NT2/D1 (cell line): ENCODE measurements at regions not wholly inside any gene's neighbourhood (a gene's known extent, or its start where the extent isn't known, plus 50 kb on each side); places are given as distances from the start of the nearest gene placed in this dataset.

Experiments used
- DNase-seq: peaks from one replicate; pipeline ENCODE4 v3.0.0-alpha.2; 2011; ENCODE audit warnings: low read depth, low spot score
- H3K27me3 ChIP-seq: 2 replicates; pipeline ENCODE4 v1.6.0; 2011; ENCODE audit warnings: mild to moderate bottlenecking; ENCODE audit not compliant: insufficient read length, insufficient read depth
- H3K36me3 ChIP-seq: 2 replicates; pipeline ENCODE4 v1.6.1; 2011; ENCODE audit warnings: mild to moderate bottlenecking, low read length, mixed read lengths; ENCODE audit not compliant: insufficient read depth, insufficient read length
- H3K4me1 ChIP-seq: 2 replicates; pipeline ENCODE4 v1.5.1; 2011; ENCODE audit not compliant: insufficient read depth, insufficient read length
- H3K4me3 ChIP-seq: 2 replicates; pipeline ENCODE4 v1.5.1; 2011; ENCODE audit warnings: low read depth; ENCODE audit not compliant: insufficient read length
- H3K9ac ChIP-seq: 2 replicates; pipeline ENCODE4 v1.6.0; 2011; ENCODE audit warnings: low read depth; ENCODE audit not compliant: insufficient read length
- H3K9me3 ChIP-seq: 2 replicates; pipeline ENCODE4 v1.5.1; 2011; ENCODE audit warnings: mild to moderate bottlenecking, low read length; ENCODE audit not compliant: insufficient read depth
- SUZ12 ChIP-seq: IDR thresholded peaks from 2 replicates; pipeline ENCODE4 v1.6.1; 2011; ENCODE audit not compliant: insufficient read length, insufficient read depth; ENCODE audit errors: extremely low read depth
- YY1 ChIP-seq: IDR thresholded peaks from 2 replicates; pipeline ENCODE4 v1.6.1; 2011; ENCODE audit not compliant: insufficient read length, insufficient read depth
- ZNF274 ChIP-seq: IDR thresholded peaks from 2 replicates; pipeline ENCODE4 v1.6.1; 2011; ENCODE audit warnings: mild to moderate bottlenecking, low read depth, low read length

GRCh38 chr18:5643288-5643687 lies 99.5 kb upstream of the EPB41L3 start:
- TF ChIP-seq ZNF274 (no peak), YY1 (no peak), SUZ12 (no peak)
- H3K36me3 ChIP-seq, result no peaks in the 10 kb centered on the region
- no peaks in the 10 kb centered on the region for H3K9me3 ChIP-seq
- H3K4me1 ChIP-seq, result no peaks in the 10 kb centered on the region
- H3K27me3 ChIP-seq, result no peaks in the 10 kb centered on the region
- no peak overlapping the region for H3K9ac ChIP-seq
- DNase-seq, result no peak
- no peak overlapping the region for H3K4me3 ChIP-seq

GRCh38 chr18:5640939-5641338 lies 97.1 kb upstream of the EPB41L3 start:
- H3K36me3 ChIP-seq, result no peaks in the 10 kb centered on the region

GRCh38 chr18:5639131-5639530 lies 95.3 kb upstream of the EPB41L3 start:
- H3K4me1 ChIP-seq, result no peaks in the 10 kb centered on the region
- no peak for DNase-seq
- TF ChIP-seq SUZ12 (no peak), YY1 (no peak), ZNF274 (no peak)
- H3K27me3 ChIP-seq, result no peaks in the 10 kb centered on the region
- no peaks in the 10 kb centered on the region for H3K9me3 ChIP-seq
- H3K36me3 ChIP-seq, result no peaks in the 10 kb centered on the region
- H3K9ac ChIP-seq, result no peak overlapping the region
- no peak overlapping the region for H3K4me3 ChIP-seq

More at GRCh38 chr18:5640939-5641338, 97.1 kb upstream of the EPB41L3 start:
- Histone ChIP-seq H3K4me3 (no peak overlapping the region), H3K27me3 (no peaks in the 10 kb centered on the region), H3K9ac (no peak overlapping the region), H3K9me3 (no peaks in the 10 kb centered on the region), H3K4me1 (no peaks in the 10 kb centered on the region)
- DNase-seq, result no peak
- no peak for TF ChIP-seq SUZ12

GRCh38 chr18:5632041-5632440 lies 88.2 kb upstream of the EPB41L3 start:
- no peak overlapping the region for H3K4me3 ChIP-seq
- peaks cover 34% of the 10 kb centered on the region for H3K27me3 ChIP-seq
- peaks cover 3% of the 10 kb centered on the region for H3K4me1 ChIP-seq
- no peak for TF ChIP-seq ZNF274
- no peak for TF ChIP-seq YY1
- TF ChIP-seq SUZ12, result no peak
- H3K36me3 ChIP-seq, result no peaks in the 10 kb centered on the region
- no peak for DNase-seq
- no peaks in the 10 kb centered on the region for H3K9me3 ChIP-seq
- no peak overlapping the region for H3K9ac ChIP-seq

- Histone ChIP-seq H3K27me3 (peaks cover 44% of the 10 kb centered on the region), H3K9ac (no peak overlapping the region)
Observed at GRCh38 chr18:5630900-5631413, 87.2 kb upstream of the EPB41L3 start.

GRCh38 chr18:5630057-5630899 lies 86.5 kb upstream of the EPB41L3 start:
- Histone ChIP-seq H3K27me3 (peaks cover 50% of the 10 kb centered on the region), H3K9me3 (no peaks in the 10 kb centered on the region), H3K4me1 (peaks cover 3% of the 10 kb centered on the region), H3K36me3 (no peaks in the 10 kb centered on the region), H3K9ac (peak overlapping the region; percentile 70), H3K4me3 (peak overlapping the region; percentile 51)
- no peak for DNase-seq
- no peak for TF ChIP-seq SUZ12
- no peak for TF ChIP-seq YY1
- TF ChIP-seq ZNF274, result no peak

More at GRCh38 chr18:5630900-5631413, 87.2 kb upstream of the EPB41L3 start:
- no peaks in the 10 kb centered on the region for H3K36me3 ChIP-seq
- H3K4me3 ChIP-seq, result no peak overlapping the region
- TF ChIP-seq YY1, result no peak
- TF ChIP-seq SUZ12, result no peak
- TF ChIP-seq ZNF274, result no peak
- H3K9me3 ChIP-seq, result no peaks in the 10 kb centered on the region
- DNase-seq, result no peak
- H3K4me1 ChIP-seq, result peaks cover 3% of the 10 kb centered on the region

GRCh38 chr18:5628512-5629255 lies 84.9 kb upstream of the EPB41L3 start:
- Histone ChIP-seq H3K9ac (peak overlapping the region; percentile 64), H3K4me1 (peaks cover 3% of the 10 kb centered on the region), H3K36me3 (no peaks in the 10 kb centered on the region), H3K9me3 (no peaks in the 10 kb centered on the region), H3K27me3 (peaks cover 50% of the 10 kb centered on the region), H3K4me3 (peak overlapping the region; percentile 51)
- DNase-seq, result no peak
- no peak for TF ChIP-seq SUZ12
- TF ChIP-seq ZNF274, result no peak
- no peak for TF ChIP-seq YY1
